Suprapubic skin (tissue), 3 donors: ENCODE measurements at regions not wholly inside any gene's neighbourhood (a gene's known extent, or its start where the extent isn't known, plus 50 kb on each side); places are given as distances from the start of the nearest gene placed in this dataset.

Experiments
- POLR2A ChIP-seq, 2 donors: fragments of 450-650 bp; IDR thresholded peaks; one replicate each; pipeline ENCODE4 v1.6.1; 2017; ENCODE audit warnings: antibody characterized with exemption in 2 of 2, mild to moderate bottlenecking in 2 of 2, moderate library complexity in 2 of 2
- TF ChIP-seq, protein P1 (sequence below), 2 donors: fragments of 200-600 bp in 1 of 2; fragments of 450-650 bp in 1 of 2; sonication (generic) in 1 of 2; IDR thresholded peaks; one replicate each; pipeline ENCODE4 v1.5.1; 2016 to 2019; ENCODE audit warnings: antibody characterized with exemption in 2 of 2, mild to moderate bottlenecking in 1 of 2, moderate library complexity in 1 of 2

DNA sequence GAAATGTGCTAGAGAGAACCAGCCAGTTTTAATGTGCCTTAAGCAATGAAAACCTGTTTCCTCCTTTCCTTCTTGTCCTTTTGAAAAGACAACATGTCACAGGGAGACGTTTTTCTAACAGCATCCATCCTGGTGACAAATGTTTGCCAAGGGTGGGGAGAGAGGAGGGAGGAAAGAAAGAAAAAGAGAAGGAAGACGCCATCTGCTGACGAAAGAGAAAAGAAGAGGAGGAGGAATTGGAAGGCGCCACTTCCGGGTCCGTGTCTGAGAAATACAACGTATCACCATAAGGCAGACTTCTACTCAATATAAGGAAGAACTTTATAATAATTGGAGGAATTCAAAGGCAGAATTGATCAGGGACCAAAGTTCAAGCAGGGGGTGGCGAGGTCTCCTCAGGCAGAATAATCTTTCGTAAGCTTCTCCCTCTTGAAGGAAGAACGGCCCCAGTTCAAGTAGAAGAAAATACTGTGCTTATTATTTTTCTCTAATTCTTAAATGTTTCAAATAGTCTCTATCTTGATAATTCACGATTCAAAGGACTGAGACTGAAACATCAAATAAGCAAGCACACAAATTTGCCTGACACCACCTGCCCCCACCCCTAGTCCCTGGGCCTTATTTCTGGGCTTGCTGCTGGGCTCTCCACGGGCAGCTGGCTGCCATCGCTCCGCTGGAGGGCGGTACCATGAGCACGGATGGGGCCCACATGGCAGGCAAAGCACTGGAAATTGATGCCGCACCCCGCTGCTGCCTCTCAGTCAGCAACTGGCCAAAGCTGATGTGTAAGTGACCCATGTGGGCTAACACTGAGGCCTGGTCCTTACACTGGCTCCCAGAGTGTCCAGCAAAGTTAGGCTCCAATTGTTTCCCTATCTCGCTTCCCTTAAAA is 273.7 kb upstream of the KLF14 start:
- TF ChIP-seq POLR2A (IDR thresholded peaks at IDR 0.05) = no peak
- TF ChIP-seq, protein P1, sequence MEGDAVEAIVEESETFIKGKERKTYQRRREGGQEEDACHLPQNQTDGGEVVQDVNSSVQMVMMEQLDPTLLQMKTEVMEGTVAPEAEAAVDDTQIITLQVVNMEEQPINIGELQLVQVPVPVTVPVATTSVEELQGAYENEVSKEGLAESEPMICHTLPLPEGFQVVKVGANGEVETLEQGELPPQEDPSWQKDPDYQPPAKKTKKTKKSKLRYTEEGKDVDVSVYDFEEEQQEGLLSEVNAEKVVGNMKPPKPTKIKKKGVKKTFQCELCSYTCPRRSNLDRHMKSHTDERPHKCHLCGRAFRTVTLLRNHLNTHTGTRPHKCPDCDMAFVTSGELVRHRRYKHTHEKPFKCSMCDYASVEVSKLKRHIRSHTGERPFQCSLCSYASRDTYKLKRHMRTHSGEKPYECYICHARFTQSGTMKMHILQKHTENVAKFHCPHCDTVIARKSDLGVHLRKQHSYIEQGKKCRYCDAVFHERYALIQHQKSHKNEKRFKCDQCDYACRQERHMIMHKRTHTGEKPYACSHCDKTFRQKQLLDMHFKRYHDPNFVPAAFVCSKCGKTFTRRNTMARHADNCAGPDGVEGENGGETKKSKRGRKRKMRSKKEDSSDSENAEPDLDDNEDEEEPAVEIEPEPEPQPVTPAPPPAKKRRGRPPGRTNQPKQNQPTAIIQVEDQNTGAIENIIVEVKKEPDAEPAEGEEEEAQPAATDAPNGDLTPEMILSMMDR (IDR thresholded peaks at IDR 0.05) = peak; percentile 14 to 46
